Panc1 (cell line): ENCODE measurements at regions not wholly inside any gene's neighbourhood (a gene's known extent, or its start where the extent isn't known, plus 50 kb on each side); places are given as distances from the start of the nearest gene placed in this dataset.
"Not testable (repeated sequence)": the region's sequence is repeated elsewhere in the genome, so short reads cannot be mapped to it uniquely, and the experiment has no call there.

ENCODE experiments used
- ATAC-seq: fragments of 200-7000 bp; cut with Tn5 transposase; 2 replicates; pipeline ENCODE4 v1.9.1; 2020; ENCODE audit warnings: mild to moderate bottlenecking, moderate library complexity
- BruUV-seq: library from RNA; stranded (reverse); fragments of 400-500 nt; replicated peaks from 2 replicates; lab custom pipeline; 2021; lab: Mats Ljungman, UMichigan
- CTCF ChIA-PET: fragments of 300-600 bp; sonication (Branson Sonifier 250); formaldehyde crosslinking; loops from one replicate; lab custom pipeline; 2022; ENCODE audit warnings: antibody characterized with exemption; lab: Charles Lee
- POLR2A ChIA-PET: fragments of 300-600 bp; sonication (Branson Sonifier 250); formaldehyde crosslinking; loops from one replicate; lab custom pipeline; 2022; ENCODE audit warnings: antibody characterized with exemption; lab: Charles Lee
- DNase-seq: peaks from one replicate; pipeline ENCODE4 v3.0.0-alpha.2; 2010; ENCODE audit warnings: low read depth, low spot score
- H3K27ac ChIP-seq: 2 replicates; pipeline ENCODE4 v1.5.1; 2011; ENCODE audit warnings: mild to moderate bottlenecking, low read length, inconsistent platforms
- H3K27me3 ChIP-seq: fragments of 200-500 bp; sonication (Bioruptor generic); 2 replicates; pipeline ENCODE4 v1.6.0; 2014; ENCODE audit warnings: low read length, inconsistent platforms; ENCODE audit not compliant: control insufficient read depth, insufficient read depth
- H3K36me3 ChIP-seq: fragments of 200-500 bp; sonication (Bioruptor generic); 2 replicates; pipeline ENCODE4 v1.5.1; 2014; ENCODE audit warnings: inconsistent platforms, mild to moderate bottlenecking, low read length, moderate library complexity; ENCODE audit not compliant: control insufficient read depth, insufficient read depth
- H3K4me1 ChIP-seq: 2 replicates; pipeline ENCODE4 v1.5.1; 2011; ENCODE audit warnings: inconsistent platforms, mild to moderate bottlenecking, low read length, moderate library complexity; ENCODE audit not compliant: control insufficient read depth, insufficient read depth
- H3K4me3 ChIP-seq, 2 experiments: 2 replicates each; pipeline ENCODE4 v1.5.1; 2011 to 2012; ENCODE audit warnings: low read depth in 2 of 2, low read length in 2 of 2, mild to moderate bottlenecking in 2 of 2, inconsistent platforms in 1 of 2, moderate library complexity in 1 of 2
- H3K9me3 ChIP-seq: fragments of 200-500 bp; sonication (Bioruptor generic); 2 replicates; pipeline ENCODE4 v1.5.1; 2014; ENCODE audit warnings: low read depth, mild to moderate bottlenecking, inconsistent platforms, low read length, moderate library complexity; ENCODE audit not compliant: control insufficient read depth, insufficient read depth
- POLR2AphosphoS5 ChIP-seq: IDR thresholded peaks from 2 replicates; pipeline ENCODE4 v1.6.1; 2012; ENCODE audit warnings: mild to moderate bottlenecking, low read depth, low read length, moderate library complexity
- REST ChIP-seq, 2 experiments: IDR thresholded peaks; 2 replicates each; pipeline ENCODE4 v1.6.1; 2011 to 2012; ENCODE audit warnings: low read depth in 2 of 2, control low read depth in 1 of 2, low read length in 1 of 2, mild to moderate bottlenecking in 1 of 2, moderate library complexity in 1 of 2; ENCODE audit not compliant: insufficient read depth in 1 of 2
- SIN3A ChIP-seq: IDR thresholded peaks from 2 replicates; pipeline ENCODE4 v1.6.1; 2012; ENCODE audit warnings: low read depth, mild to moderate bottlenecking, low read length, moderate library complexity, borderline replicate concordance; ENCODE audit not compliant: insufficient read depth
- TCF7L2 ChIP-seq: IDR thresholded peaks from 2 replicates; pipeline ENCODE4 v1.6.1; 2011; ENCODE audit warnings: mild to moderate bottlenecking, low read depth, low read length, inconsistent platforms
- in situ Hi-C: cut with HindIII; loops from 2 replicates; pipeline ENCODE4 v1.10.0; 2016; ENCODE audit warnings: low sequenced_read_pairs, low pct_unique_long_range_greater_than_20kb
- intact Hi-C: fragments of 100-400 bp; cut with micrococcal nuclease; formaldehyde crosslinking; loops from one replicate; pipeline ENCODE4 v1.10.0; 2022; ENCODE audit not compliant: unreplicated experiment
- TF ChIP-seq, protein P1 (sequence below): fragments of 450-650 bp; IDR thresholded peaks from 2 replicates; pipeline ENCODE4 v1.5.1; 2017; ENCODE audit warnings: mild to moderate bottlenecking

GRCh38 chr5:56753588-56753987 lies 61.8 kb upstream of the MAP3K1 start:
- in situ Hi-C loops, DNase-seq, BruUV-seq, POLR2A ChIA-PET, H3K27me3 ChIP-seq, H3K4me3 ChIP-seq, ATAC-seq, intact Hi-C loops, H3K36me3 ChIP-seq, H3K27ac ChIP-seq, H3K9me3 ChIP-seq, H3K4me1 ChIP-seq, CTCF ChIA-PET: not testable (repeated sequence)

- H3K27me3 ChIP-seq = no peaks in the 10 kb centered on the region; the same call in none of the 2 replicates
- ChIA-PET CTCF (no interaction called here), POLR2A (no interaction called here)
- no peak for TF ChIP-seq SIN3A
- TF ChIP-seq TCF7L2 = no peak
- DNase-seq (no peak), ATAC-seq (no peak)
- no peaks in the 10 kb centered on the region for H3K36me3 ChIP-seq
- in situ Hi-C loops (no loop called here), intact Hi-C loops (no loop called here)
- no TSS peak for BruUV-seq
- H3K4me3 ChIP-seq = no peak overlapping the region
- H3K4me1 ChIP-seq = no peaks in the 10 kb centered on the region
- H3K9me3 ChIP-seq = no peaks in the 10 kb centered on the region
- H3K27ac ChIP-seq = no peak overlapping the region
Observed at GRCh38 chr5:56751572-56752313, 63.6 kb upstream of the MAP3K1 start.

DNA sequence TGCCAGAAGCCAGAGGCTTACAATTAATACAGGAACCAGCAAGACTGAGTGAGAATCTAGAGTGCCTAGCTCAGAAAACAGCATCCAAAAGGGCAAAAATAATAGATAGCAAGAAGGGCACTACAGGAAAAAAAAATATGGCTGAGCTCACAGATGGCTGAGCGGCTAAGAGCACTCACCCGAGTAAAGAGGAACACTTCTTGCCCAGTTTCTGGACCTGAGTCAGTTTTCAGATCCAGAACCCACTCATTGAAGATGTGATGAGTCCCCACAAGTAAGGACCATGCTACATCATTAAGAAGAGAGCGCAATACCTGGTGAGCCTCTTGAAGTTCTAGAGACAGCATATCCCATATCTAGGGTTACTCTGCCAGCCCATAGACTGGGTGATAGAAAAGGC lies 65.5 kb upstream of the MAP3K1 start:
- no peak for ATAC-seq
- POLR2A ChIA-PET = no interaction called here
- CTCF ChIA-PET = no interaction called here

More for the DNA sequence above, 65.5 kb upstream of the MAP3K1 start:
- in situ Hi-C loops (no loop called here), intact Hi-C loops (no loop called here)
- TF ChIP-seq, protein P1, sequence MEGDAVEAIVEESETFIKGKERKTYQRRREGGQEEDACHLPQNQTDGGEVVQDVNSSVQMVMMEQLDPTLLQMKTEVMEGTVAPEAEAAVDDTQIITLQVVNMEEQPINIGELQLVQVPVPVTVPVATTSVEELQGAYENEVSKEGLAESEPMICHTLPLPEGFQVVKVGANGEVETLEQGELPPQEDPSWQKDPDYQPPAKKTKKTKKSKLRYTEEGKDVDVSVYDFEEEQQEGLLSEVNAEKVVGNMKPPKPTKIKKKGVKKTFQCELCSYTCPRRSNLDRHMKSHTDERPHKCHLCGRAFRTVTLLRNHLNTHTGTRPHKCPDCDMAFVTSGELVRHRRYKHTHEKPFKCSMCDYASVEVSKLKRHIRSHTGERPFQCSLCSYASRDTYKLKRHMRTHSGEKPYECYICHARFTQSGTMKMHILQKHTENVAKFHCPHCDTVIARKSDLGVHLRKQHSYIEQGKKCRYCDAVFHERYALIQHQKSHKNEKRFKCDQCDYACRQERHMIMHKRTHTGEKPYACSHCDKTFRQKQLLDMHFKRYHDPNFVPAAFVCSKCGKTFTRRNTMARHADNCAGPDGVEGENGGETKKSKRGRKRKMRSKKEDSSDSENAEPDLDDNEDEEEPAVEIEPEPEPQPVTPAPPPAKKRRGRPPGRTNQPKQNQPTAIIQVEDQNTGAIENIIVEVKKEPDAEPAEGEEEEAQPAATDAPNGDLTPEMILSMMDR = no peak
- TF ChIP-seq REST (IDR thresholded peaks at IDR 0.05; ENCODE audit: insufficient read depth in 1 of 2, low read depth in 2 of 2, low read length in 1 of 2) (no peak), SIN3A (no peak), TCF7L2 (no peak), POLR2AphosphoS5 (no peak)
- no peak for DNase-seq
- Histone ChIP-seq H3K4me3 (no peak overlapping the region), H3K4me1 (no peaks in the 10 kb centered on the region), H3K27me3 (no peaks in the 10 kb centered on the region; the same call in none of the 2 replicates), H3K27ac (no peak overlapping the region), H3K9me3 (no peaks in the 10 kb centered on the region), H3K36me3 (no peaks in the 10 kb centered on the region)
- no TSS peak for BruUV-seq
